ENCODE measurements at regions not wholly inside any gene's neighbourhood (a gene's known extent, or its start where the extent isn't known, plus 50 kb on each side); places are given as distances from the start of the nearest gene placed in this dataset.

DNA sequence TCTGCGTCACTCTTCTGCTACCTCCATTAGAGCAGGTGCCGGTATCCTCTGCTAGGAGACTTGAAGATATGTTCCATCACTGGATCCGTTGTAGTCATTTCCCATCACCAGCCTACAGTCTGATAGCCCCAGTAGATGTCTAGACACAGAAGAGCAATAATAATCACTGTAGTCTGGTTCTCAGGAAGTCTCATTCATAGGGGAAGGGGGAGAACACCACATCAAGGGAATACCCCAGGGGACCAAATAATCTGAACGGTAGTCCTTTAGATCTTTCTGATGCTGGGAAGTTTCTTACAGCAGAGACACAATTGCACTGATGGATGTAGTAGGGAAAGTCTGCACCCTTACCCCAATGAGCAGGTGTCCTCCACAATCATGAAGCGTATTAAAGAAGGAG lies 595.0 kb downstream of the EPHA3 start:
- 82 to 84% methylated on average over 5 of the region's 5 CpGs for WGBS, 2 donors
- DNase-seq (no peak), ATAC-seq (no peak)
- intact Hi-C loops (cut with DNase I): no loop called here
- H3K36me3 ChIP-seq: no peaks in the 10 kb centered on the region
- H3K4me1 ChIP-seq: no peaks in the 10 kb centered on the region
- H3K27me3 ChIP-seq: no peaks in the 10 kb centered on the region
- peaks cover 0 to 24% (median 0%) of the 10 kb centered on the region in 11 donors for H3K9me3 ChIP-seq
- H3K4me3 ChIP-seq: no peak overlapping the region
- TF ChIP-seq, protein P1, sequence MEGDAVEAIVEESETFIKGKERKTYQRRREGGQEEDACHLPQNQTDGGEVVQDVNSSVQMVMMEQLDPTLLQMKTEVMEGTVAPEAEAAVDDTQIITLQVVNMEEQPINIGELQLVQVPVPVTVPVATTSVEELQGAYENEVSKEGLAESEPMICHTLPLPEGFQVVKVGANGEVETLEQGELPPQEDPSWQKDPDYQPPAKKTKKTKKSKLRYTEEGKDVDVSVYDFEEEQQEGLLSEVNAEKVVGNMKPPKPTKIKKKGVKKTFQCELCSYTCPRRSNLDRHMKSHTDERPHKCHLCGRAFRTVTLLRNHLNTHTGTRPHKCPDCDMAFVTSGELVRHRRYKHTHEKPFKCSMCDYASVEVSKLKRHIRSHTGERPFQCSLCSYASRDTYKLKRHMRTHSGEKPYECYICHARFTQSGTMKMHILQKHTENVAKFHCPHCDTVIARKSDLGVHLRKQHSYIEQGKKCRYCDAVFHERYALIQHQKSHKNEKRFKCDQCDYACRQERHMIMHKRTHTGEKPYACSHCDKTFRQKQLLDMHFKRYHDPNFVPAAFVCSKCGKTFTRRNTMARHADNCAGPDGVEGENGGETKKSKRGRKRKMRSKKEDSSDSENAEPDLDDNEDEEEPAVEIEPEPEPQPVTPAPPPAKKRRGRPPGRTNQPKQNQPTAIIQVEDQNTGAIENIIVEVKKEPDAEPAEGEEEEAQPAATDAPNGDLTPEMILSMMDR (IDR thresholded peaks at IDR 0.05): no peak
- no peak overlapping the region for H3K27ac ChIP-seq

DNA sequence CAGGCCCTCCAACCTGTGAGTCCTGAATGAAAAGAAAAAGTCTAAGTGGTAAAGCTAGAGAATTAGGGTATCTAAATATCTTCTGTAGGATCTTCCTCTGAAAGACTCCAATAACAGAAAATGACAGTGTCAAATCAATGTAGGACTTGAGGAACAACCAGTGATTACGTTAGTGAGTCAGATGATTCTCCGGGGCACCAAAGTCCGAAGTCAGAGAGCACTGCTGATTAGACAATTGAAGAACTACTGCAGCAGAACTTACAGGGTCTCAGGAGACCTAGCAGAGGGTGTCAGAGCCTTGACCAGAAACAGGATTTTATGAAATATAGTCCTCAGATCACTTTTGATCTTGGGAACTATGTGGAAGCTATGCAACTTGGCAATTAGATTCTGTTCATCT lies 605.8 kb downstream of the EPHA3 start:
- Histone ChIP-seq H3K4me3 (no peak overlapping the region), H3K4me1 (no peaks in the 10 kb centered on the region), H3K27me3 (no peaks in the 10 kb centered on the region), H3K9me3 (peaks cover 0 to 31% (median 8%) of the 10 kb centered on the region in 11 donors), H3K27ac (no peak overlapping the region), H3K36me3 (no peaks in the 10 kb centered on the region)
- DNase-seq: no peak
- WGBS, 2 donors: 70 to 71% methylated on average over 3 of the region's 3 CpGs
- ATAC-seq: no peak
- intact Hi-C loops (cut with DNase I): no loop called here
- TF ChIP-seq, protein P1 (IDR thresholded peaks at IDR 0.05): no peak

DNA sequence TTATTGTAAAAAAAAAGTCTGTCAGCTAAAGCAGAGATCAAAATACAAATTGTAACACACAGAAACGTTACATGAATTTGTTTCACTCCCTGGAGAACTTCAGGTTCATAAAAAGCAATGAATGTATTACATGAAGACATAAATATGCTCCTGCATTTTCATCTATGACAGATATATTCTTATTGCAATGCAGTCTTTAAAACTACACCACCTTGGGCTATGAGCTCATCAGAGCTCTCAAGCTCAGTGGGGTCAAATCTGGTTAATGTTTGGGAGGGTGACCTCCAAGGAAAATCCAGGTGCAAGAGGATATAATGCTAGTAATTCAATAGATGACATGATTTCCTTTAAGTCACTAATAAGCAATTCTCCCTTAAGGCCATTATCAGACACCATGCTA lies 606.8 kb downstream of the EPHA3 start:
- ATAC-seq (no peak), DNase-seq (no peak)
- H3K27me3 ChIP-seq: no peaks in the 10 kb centered on the region
- WGBS, 2 donors: 34 to 38% methylated on average over 1 of the region's 1 CpG
- intact Hi-C loops (cut with DNase I): no loop called here
- H3K4me3 ChIP-seq: no peak overlapping the region
- H3K36me3 ChIP-seq: no peaks in the 10 kb centered on the region
- peaks cover 0 to 31% (median 8%) of the 10 kb centered on the region in 11 donors for H3K9me3 ChIP-seq
- TF ChIP-seq, protein P1 (IDR thresholded peaks at IDR 0.05): no peak
- H3K27ac ChIP-seq: no peak overlapping the region
- no peaks in the 10 kb centered on the region for H3K4me1 ChIP-seq

DNA sequence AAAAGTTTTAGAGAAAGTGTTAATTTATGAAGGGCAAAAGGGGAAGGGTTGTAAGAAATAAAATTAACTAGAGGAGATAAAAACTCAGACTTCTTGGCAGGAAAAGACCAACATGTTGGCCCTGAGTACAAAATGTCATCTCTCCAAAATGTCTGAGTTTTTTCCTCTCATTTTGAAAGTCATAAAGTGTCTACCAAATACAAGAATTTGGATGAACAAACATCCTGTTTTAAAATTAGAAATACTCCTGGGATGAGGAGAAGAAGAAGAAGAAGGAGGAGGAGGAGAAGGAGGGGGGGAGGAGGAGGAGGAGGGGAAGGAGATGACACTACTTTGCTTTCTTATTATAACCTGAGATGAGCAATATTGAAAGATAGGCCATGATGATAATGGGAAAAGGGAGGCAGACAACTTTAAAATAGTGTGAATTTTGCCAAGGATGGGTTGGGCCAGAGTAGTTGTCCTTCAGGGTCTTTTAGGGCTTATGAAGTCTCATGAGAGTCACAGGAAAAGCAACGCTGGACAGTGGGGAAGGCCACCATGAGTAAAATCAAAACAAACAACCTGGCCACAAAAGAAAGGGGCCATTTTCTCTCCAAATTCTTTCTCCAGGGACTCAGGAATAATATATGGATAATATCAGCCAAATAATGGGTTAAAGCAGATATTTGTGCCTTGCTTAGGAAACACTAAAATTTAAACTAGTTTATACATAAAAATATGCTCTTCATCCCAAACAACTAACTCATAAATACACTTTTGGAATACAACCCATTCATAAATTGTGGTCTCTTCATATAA lies 632.9 kb downstream of the EPHA3 start:
- Histone ChIP-seq H3K4me1 (no peaks in the 10 kb centered on the region), H3K9me3 (peaks cover 0 to 5% (median 0%) of the 10 kb centered on the region in 11 donors), H3K27me3 (no peaks in the 10 kb centered on the region), H3K36me3 (no peaks in the 10 kb centered on the region), H3K27ac (peak overlapping the region in 7 of 10 donors; percentile 2 to 76 (median 54)), H3K4me3 (no peak overlapping the region)
- intact Hi-C loops (cut with DNase I): no loop called here
- peak in 1 of 2 donors; percentile 27 for DNase-seq
- peak in 7 of 8 donors; percentile 41 to 87 (median 62) for ATAC-seq
- TF ChIP-seq, protein P1 (IDR thresholded peaks at IDR 0.05): no peak
- 47 to 61% methylated on average over 1 of the region's 1 CpG for WGBS, 2 donors

Data from heart right ventricle (tissue), 16 donors.